IPS-18a (cell line): ENCODE measurements at regions not wholly inside any gene's neighbourhood (a gene's known extent, or its start where the extent isn't known, plus 50 kb on each side); places are given as distances from the start of the nearest gene placed in this dataset.

Source experiments
- H3K27ac ChIP-seq: one replicate; pipeline ENCODE4 v1.5.1; 2013; ENCODE audit warnings: low read length
- H3K27me3 ChIP-seq: one replicate; pipeline ENCODE4 v1.6.1; 2013; ENCODE audit warnings: mild to moderate bottlenecking, low read length; ENCODE audit not compliant: control insufficient read depth, insufficient read depth
- H3K36me3 ChIP-seq: one replicate; pipeline ENCODE4 v1.6.1; 2013; ENCODE audit warnings: low read depth, low read length; ENCODE audit not compliant: control insufficient read depth
- H3K4me1 ChIP-seq: one replicate; pipeline ENCODE4 v1.6.1; 2013; ENCODE audit warnings: low read depth, low read length; ENCODE audit not compliant: control insufficient read depth
- H3K4me3 ChIP-seq: one replicate; pipeline ENCODE4 v1.5.1; 2013; ENCODE audit warnings: low read length
- H3K9ac ChIP-seq: one replicate; pipeline ENCODE4 v1.6.1; 2013; ENCODE audit warnings: mild to moderate bottlenecking, low read length, moderate library complexity
- H3K9me3 ChIP-seq: one replicate; pipeline ENCODE4 v1.6.1; 2013; ENCODE audit warnings: low read depth, low read length; ENCODE audit not compliant: control insufficient read depth

- Histone ChIP-seq H3K4me3 (no peak overlapping the region), H3K27me3 (no peaks in the 10 kb centered on the region), H3K9ac (no peak overlapping the region), H3K36me3 (no peaks in the 10 kb centered on the region), H3K9me3 (no peaks in the 10 kb centered on the region), H3K27ac (no peak overlapping the region), H3K4me1 (peaks cover 5% of the 10 kb centered on the region)
Measured at GRCh38 chr7:121579639-121580038, 183.5 kb upstream of the FAM3C start.

GRCh38 chr7:121578669-121579068, 182.6 kb upstream of the FAM3C start:
- Histone ChIP-seq H3K4me3 (no peak overlapping the region), H3K9me3 (no peaks in the 10 kb centered on the region), H3K27ac (no peak overlapping the region), H3K4me1 (peaks cover 5% of the 10 kb centered on the region), H3K36me3 (no peaks in the 10 kb centered on the region), H3K27me3 (no peaks in the 10 kb centered on the region), H3K9ac (no peak overlapping the region)

GRCh38 chr7:121576148-121576917, 180.2 kb upstream of the FAM3C start:
- H3K9ac ChIP-seq: no peak overlapping the region
- no peaks in the 10 kb centered on the region for H3K36me3 ChIP-seq
- H3K4me1 ChIP-seq: peaks cover 5% of the 10 kb centered on the region
- H3K27ac ChIP-seq: no peak overlapping the region
- H3K4me3 ChIP-seq: no peak overlapping the region
- H3K9me3 ChIP-seq: no peaks in the 10 kb centered on the region
- no peaks in the 10 kb centered on the region for H3K27me3 ChIP-seq

GRCh38 chr7:121575194-121575765, 179.2 kb upstream of the FAM3C start:
- Histone ChIP-seq H3K9ac (no peak overlapping the region), H3K27ac (no peak overlapping the region), H3K9me3 (no peaks in the 10 kb centered on the region), H3K4me1 (peaks cover 5% of the 10 kb centered on the region), H3K27me3 (no peaks in the 10 kb centered on the region), H3K4me3 (no peak overlapping the region), H3K36me3 (no peaks in the 10 kb centered on the region)

GRCh38 chr7:121574109-121574508, 178.0 kb upstream of the FAM3C start:
- Histone ChIP-seq H3K27me3 (no peaks in the 10 kb centered on the region), H3K36me3 (no peaks in the 10 kb centered on the region), H3K4me3 (no peak overlapping the region), H3K9ac (no peak overlapping the region), H3K9me3 (no peaks in the 10 kb centered on the region), H3K4me1 (peaks cover 10% of the 10 kb centered on the region), H3K27ac (no peak overlapping the region)

GRCh38 chr7:121572615-121573014, 176.5 kb upstream of the FAM3C start:
- H3K36me3 ChIP-seq: no peaks in the 10 kb centered on the region
- H3K27ac ChIP-seq: no peak overlapping the region
- no peak overlapping the region for H3K4me3 ChIP-seq
- H3K27me3 ChIP-seq: no peaks in the 10 kb centered on the region
- H3K9me3 ChIP-seq: no peaks in the 10 kb centered on the region
- no peak overlapping the region for H3K9ac ChIP-seq
- H3K4me1 ChIP-seq: peaks cover 10% of the 10 kb centered on the region

GRCh38 chr7:121570365-121570764, 174.3 kb upstream of the FAM3C start:
- H3K27me3 ChIP-seq: no peaks in the 10 kb centered on the region
- peaks cover 5% of the 10 kb centered on the region for H3K4me1 ChIP-seq
- no peaks in the 10 kb centered on the region for H3K36me3 ChIP-seq
- H3K4me3 ChIP-seq: no peak overlapping the region
- H3K9me3 ChIP-seq: no peaks in the 10 kb centered on the region
- no peak overlapping the region for H3K9ac ChIP-seq
- no peak overlapping the region for H3K27ac ChIP-seq

- Histone ChIP-seq H3K36me3 (no peaks in the 10 kb centered on the region), H3K9me3 (no peaks in the 10 kb centered on the region), H3K4me3 (no peak overlapping the region), H3K9ac (no peak overlapping the region), H3K4me1 (peaks cover 8% of the 10 kb centered on the region), H3K27ac (no peak overlapping the region), H3K27me3 (no peaks in the 10 kb centered on the region)
Measured at GRCh38 chr7:121563177-121563576, 167.1 kb upstream of the FAM3C start.

GRCh38 chr7:121562259-121562658, 166.2 kb upstream of the FAM3C start:
- no peak overlapping the region for H3K9ac ChIP-seq
- no peaks in the 10 kb centered on the region for H3K27me3 ChIP-seq
- H3K4me1 ChIP-seq: peaks cover 8% of the 10 kb centered on the region
- H3K4me3 ChIP-seq: no peak overlapping the region
- no peaks in the 10 kb centered on the region for H3K36me3 ChIP-seq
- H3K27ac ChIP-seq: no peak overlapping the region
- H3K9me3 ChIP-seq: no peaks in the 10 kb centered on the region

- no peak overlapping the region for H3K4me3 ChIP-seq
- H3K9me3 ChIP-seq: no peaks in the 10 kb centered on the region
- H3K36me3 ChIP-seq: no peaks in the 10 kb centered on the region
- H3K27ac ChIP-seq: no peak overlapping the region
- no peaks in the 10 kb centered on the region for H3K27me3 ChIP-seq
- H3K4me1 ChIP-seq: peaks cover 8% of the 10 kb centered on the region
- H3K9ac ChIP-seq: no peak overlapping the region
Measured at GRCh38 chr7:121561717-121562116, 165.6 kb upstream of the FAM3C start.

GRCh38 chr7:121560267-121560990, 164.3 kb upstream of the FAM3C start:
- peaks cover 8% of the 10 kb centered on the region for H3K4me1 ChIP-seq

More at GRCh38 chr7:121560267-121560990, 164.3 kb upstream of the FAM3C start:
- Histone ChIP-seq H3K4me3 (no peak overlapping the region), H3K36me3 (no peaks in the 10 kb centered on the region), H3K9ac (no peak overlapping the region), H3K27me3 (no peaks in the 10 kb centered on the region), H3K27ac (no peak overlapping the region), H3K9me3 (no peaks in the 10 kb centered on the region)
